SHP77 treated with DMSO at 0.1 percent for 48 hours (cell line): ENCODE measurements at regions not wholly inside any gene's neighbourhood (a gene's known extent, or its start where the extent isn't known, plus 50 kb on each side); places are given as distances from the start of the nearest gene placed in this dataset.
"Not testable (repeated sequence)": the region's sequence is repeated elsewhere in the genome, so short reads cannot be mapped to it uniquely, and the experiment has no call there.

ENCODE experiments used
- DNase-seq: peaks from one replicate; lab custom pipeline; 2025; lab: John Stamatoyannopoulos, UW

GRCh38 chr12:86770871-86771270, 514.7 kb upstream of the MGAT4C start:
- no peak for DNase-seq

- DNase-seq: no peak
These were observed 492.7 kb upstream of the MGAT4C start for GRCh38 chr12:86748894-86749293.

DNA sequence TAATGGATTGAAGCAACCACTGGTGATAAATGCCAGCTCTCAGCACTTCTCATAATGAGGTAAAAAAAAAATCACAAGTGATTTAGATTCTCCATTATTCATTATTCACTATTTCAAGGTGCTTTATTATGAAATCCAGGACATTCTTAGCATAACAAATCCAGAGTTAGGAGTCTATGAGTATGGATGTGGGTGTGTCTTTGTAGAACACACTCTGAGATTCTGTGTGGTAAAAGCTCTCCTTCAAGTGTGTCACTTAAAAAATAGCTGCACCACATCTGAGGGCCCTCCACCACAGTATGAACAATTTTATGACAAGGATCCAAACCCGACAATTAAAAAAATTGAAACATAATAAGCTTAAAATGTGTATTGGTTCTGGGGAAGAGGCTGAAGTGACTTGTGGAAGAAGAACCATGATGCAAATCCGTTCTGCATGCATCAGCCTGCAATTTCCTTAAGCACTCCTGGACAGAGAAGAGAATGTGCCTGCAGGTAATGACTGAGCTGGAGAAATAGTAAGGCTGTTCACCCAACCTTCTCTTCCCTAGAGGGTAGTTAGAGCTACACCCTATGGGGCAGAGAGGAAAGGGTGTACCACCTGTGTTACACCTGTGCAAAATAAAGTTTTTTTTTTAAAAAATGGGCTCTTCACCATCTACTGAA, 488.5 kb upstream of the MGAT4C start:
- DNase-seq: no peak

DNA sequence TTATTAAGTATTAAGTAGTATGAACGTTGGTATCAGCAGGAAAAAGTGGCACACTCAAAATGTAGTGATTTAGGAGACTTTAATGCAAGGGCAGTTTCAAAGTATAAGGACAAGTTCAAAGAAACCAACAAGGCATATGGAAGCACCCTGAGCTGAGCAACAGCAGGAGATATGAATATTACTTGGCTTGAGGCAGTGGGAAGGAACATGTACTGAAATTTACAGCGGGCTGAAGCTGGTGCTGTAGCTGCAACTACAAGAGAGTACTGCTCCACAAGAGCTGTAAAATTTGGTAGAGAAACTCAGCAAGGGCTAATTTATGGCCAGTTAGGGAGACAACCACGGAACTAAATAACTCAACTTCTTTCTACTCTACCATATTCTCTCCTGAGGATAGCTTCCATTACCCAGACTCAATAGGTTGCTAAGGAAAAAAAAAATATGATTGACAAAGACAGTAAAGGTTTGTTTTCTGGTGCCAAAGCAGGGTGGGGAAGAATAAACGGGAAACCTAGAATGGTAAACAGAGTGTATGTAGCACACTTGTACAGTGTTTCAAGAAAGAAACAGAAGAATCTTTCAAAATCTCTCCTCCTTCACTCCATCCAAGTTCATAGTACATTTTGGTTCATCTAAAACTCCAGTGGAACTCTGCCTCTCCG, 487.8 kb upstream of the MGAT4C start:
- DNase-seq: no peak

GRCh38 chr12:86741531-86741930, 485.3 kb upstream of the MGAT4C start:
- DNase-seq: no peak

DNA sequence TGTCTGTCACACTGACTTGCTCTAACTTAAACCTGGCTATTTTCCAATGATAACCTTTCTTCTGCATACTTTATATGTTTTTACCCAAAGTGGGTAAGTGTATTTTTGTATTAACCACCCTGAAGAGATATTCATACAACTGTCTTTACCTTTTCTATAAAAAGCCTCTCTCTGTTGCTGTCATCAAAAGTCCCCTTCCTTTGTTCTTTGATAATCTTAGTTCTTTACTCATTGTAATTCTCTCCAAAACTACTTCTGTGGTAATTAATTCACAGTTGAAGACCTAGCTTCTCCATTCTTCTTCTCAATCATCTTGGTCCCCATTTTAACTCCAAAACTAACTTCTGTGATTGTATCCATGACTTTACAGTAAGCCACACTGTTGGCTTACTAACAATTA, 479.7 kb upstream of the MGAT4C start:
- no peak for DNase-seq

DNA sequence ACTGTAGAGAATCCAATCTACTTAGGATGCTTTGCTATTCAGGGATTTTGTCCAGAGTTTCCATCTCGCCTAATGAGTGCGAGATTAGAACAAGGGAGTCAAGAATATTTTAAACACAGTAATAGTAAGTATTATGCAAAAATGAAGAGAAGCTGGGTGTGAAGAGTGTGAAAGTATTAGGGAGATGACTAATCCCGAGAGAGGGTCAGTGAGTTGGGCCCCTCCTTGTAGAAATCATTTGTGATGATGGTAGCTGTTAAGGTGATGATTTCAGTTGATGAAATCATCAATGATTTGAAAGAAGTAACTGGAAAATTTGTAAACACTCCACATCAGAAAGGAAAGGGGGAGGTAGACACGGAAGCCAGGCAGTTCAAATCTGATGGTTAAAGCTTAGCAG, 478.9 kb upstream of the MGAT4C start:
- DNase-seq: no peak

- DNase-seq: no peak
These were observed 474.0 kb upstream of the MGAT4C start for GRCh38 chr12:86730233-86730632.

- no peak for DNase-seq
These were observed 473.5 kb upstream of the MGAT4C start for GRCh38 chr12:86729739-86730138.

GRCh38 chr12:86727160-86727559, 471.0 kb upstream of the MGAT4C start:
- DNase-seq: peak; percentile 60

DNA sequence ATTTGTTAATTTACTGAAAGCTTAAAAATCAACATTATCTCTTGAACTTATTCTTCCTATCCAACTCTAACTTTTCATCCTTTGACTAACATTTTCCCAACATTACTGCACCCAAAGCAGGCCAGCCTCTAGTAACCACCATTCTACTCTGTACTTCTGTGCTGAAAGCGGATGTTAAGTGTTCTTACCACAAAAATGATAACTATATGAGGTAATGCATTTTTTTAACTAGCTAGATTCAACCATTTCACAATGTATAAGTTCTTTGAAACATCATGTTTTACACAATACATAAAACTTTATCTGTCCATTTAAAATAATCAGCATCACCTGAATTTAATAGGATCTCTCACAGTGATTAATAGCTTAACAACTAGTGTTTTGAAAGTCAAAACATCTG, 468.5 kb upstream of the MGAT4C start:
- DNase-seq: no peak

GRCh38 chr12:86723326-86723725, 467.1 kb upstream of the MGAT4C start:
- DNase-seq: no peak

- no peak for DNase-seq
These were observed 465.7 kb upstream of the MGAT4C start for GRCh38 chr12:86721713-86722397.

DNA sequence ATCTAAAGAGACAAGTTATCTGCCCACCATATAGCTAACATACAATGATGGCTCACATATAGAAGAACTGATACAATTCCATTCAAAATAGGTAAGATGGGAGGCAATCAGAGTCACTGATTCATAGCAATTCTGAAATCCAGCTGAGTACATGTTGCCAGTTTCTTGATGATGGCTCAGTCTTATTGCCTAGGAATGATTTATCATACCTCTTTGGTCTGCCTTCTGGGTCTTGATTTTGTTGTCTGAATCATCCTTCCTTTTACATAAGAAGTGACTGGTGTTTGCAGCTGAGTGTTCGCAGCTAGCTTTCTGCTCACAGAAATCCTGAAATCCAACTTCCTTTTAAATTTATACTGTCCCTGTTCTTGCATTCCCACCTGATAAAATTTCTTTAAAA, 463.2 kb upstream of the MGAT4C start:
- DNase-seq: no peak

DNA sequence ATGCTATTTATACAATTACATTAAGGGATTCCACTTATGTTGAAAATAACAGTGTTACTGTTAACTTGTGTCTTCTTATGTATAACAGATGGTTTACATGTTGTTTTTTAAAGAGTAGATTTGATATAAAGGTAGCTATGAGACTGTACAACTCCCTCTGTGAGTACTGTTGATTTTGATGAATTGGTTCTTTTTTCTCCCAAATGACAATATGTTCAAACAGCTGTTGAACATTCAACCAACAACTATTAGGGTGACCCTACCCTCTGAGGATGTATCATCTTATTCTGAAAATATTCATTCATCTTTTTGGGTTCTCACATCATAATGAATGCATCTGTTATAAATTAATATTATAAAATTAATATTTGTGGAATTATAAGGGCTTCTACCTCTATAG, 456.9 kb upstream of the MGAT4C start:
- no peak for DNase-seq

DNA sequence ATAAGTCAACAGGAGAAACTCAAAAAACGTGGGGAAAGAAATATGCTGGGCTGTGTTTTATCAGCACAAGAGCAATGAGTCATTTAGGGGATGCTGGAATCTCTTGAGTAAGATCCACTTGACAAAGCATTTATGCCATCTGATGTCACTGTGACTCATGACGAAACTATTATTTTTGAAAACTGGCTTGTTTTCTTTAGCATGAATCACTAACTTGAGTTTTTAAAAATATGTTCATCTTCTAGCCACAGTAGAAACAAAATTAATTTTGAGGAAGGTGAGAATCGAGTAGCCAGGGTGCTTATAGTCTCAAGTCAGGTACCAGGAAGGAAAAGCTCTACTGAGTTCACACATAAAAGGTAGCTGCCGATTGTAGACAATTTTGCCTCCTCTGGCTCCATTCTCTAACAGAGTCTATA, 456.2 kb upstream of the MGAT4C start:
- peak; percentile 31 for DNase-seq

DNA sequence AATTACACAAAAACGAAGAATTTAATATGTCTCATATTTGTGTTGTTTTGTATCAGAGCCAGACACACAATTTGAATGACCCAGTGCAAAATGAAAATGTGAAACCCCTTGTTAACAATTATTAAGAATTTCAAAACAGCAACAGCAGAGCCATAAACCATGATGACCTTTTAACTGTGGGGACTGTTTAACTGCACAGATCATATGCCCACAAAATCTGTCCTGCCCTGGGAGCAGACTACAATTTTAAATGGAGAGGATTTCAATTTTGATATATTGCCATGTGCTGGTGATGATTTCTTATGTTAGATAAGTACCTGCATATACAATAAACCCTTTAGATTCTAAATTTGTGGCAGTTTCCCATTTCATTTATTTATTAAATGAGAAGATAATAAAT, 455.5 kb upstream of the MGAT4C start:
- DNase-seq: no peak

- DNase-seq: no peak
These were observed 453.9 kb upstream of the MGAT4C start for GRCh38 chr12:86710109-86710508.

DNA sequence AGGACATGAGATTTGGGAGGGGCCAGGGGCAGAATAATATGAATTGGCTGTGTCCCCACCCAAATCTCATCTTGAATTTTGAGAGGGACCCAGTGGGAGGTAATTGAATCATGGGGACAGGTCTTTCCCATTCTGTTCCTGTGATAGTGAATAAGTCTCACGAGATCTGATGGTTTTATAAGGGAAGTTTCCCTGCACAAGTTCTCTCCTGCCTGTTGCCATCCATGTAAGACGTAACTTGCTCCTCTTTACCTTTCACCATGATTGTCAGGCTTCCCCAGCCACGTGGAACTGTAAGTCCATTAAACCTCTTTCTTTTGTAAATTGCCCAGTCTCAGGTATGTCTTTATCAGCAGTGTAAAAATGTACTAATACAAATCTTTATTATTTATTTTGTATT, 452.8 kb upstream of the MGAT4C start:
- not testable (repeated sequence) for DNase-seq

- no peak for DNase-seq
These were observed 442.4 kb upstream of the MGAT4C start for GRCh38 chr12:86698641-86698980.

- DNase-seq: no peak
These were observed 441.9 kb upstream of the MGAT4C start for GRCh38 chr12:86697916-86698640.

GRCh38 chr12:86683568-86684304, 427.5 kb upstream of the MGAT4C start:
- no peak for DNase-seq
